GM10248 (cell line): ENCODE measurements at regions not wholly inside any gene's neighbourhood (a gene's known extent, or its start where the extent isn't known, plus 50 kb on each side); places are given as distances from the start of the nearest gene placed in this dataset.
"Not testable (repeated sequence)": the region's sequence is repeated elsewhere in the genome, so short reads cannot be mapped to it uniquely, and the experiment has no call there.

ENCODE experiments used
- CTCF ChIA-PET: fragments of 300-600 bp; sonication (Branson Sonifier 250); formaldehyde crosslinking; extraction: SDS; loops from one replicate; lab custom pipeline; 2021; ENCODE audit warnings: antibody characterized with exemption; lab: Yijun Ruan, JAX
- POLR2A ChIA-PET: fragments of 350-650 bp; sonication (Branson Sonifier 250); formaldehyde crosslinking; extraction: SDS; loops from one replicate; lab custom pipeline; 2020; ENCODE audit warnings: antibody characterized with exemption; lab: Yijun Ruan, JAX
- DNase-seq: peaks from one replicate; pipeline ENCODE4 v3.0.0; 2012; ENCODE audit errors: extremely low spot score
- CTCF ChIP-seq: IDR thresholded peaks from 2 replicates; pipeline ENCODE4 v1.5.1; 2012; ENCODE audit warnings: mild to moderate bottlenecking, low read depth; ENCODE audit errors: extremely low read depth, missing control alignments, control extremely low read depth

- POLR2A ChIA-PET, result no interaction called here
- no peak for DNase-seq
- no peak for TF ChIP-seq CTCF
- CTCF ChIA-PET, result interaction anchor here (1.1 kb wide), 1 partner anchor 9 kb away, joined by 3 read pairs; no protein-coding TSS in a partner anchor
Observed at GRCh38 chr6:130725551-130725950, 101.7 kb upstream of the SMLR1 start.

- DNase-seq, POLR2A ChIA-PET: not testable (repeated sequence)
- CTCF ChIA-PET, result interaction anchor here (0.8 kb wide), 1 partner anchor 30 kb away, joined by 3 read pairs; no protein-coding TSS in a partner anchor
Observed at GRCh38 chr6:130728064-130728463, 99.1 kb upstream of the SMLR1 start.

DNA sequence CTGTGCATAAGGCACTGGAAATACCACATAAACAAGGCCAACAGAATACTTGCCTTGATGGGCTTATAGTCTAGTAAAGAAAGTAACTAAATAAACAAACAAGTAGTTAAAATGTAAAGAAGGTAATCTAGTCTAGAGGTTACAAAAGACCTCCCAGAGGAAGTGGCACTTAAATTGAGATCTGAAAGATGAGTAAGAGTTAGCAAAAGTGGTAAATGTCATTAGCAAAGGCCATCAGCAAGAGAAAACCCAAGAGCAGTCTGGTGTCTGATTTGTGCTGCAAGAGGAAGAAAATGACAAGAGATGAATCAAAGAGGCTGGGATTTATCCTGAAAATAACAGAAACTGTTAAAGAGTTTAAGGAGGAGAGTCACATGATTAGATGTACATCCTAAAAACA lies 96.6 kb upstream of the SMLR1 start:
- DNase-seq, result no peak
- POLR2A ChIA-PET, result no interaction called here
- CTCF ChIA-PET, result interaction anchor here (0.7 kb wide), 1 partner anchor 14 kb away, joined by 3 read pairs; no protein-coding TSS in a partner anchor
- no peak for TF ChIP-seq CTCF

DNA sequence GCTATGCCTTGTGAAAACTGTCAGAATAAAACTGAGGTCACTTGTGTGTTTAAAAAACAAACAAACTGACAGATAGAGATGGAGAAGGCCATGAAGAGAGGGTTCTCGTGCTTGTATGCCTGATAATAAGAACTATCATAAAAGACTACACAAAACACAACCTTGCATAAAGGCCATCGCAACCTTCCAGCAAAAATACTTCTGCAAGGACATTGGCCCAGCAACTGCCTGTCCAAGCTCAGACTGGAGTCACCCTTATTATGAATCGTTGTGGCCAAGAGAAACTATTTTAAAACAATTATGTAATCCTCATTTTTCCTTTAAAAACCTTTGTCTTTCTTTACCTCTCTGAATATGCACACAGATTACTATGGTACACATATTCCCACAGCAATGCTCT lies 93.0 kb upstream of the SMLR1 start:
- no peak for DNase-seq
- ChIA-PET CTCF (interaction anchor here (1.4 kb wide), 1 partner anchor 11 kb away, joined by 3 read pairs; no protein-coding TSS in a partner anchor), POLR2A (no interaction called here)
- TF ChIP-seq CTCF, result no peak

DNA sequence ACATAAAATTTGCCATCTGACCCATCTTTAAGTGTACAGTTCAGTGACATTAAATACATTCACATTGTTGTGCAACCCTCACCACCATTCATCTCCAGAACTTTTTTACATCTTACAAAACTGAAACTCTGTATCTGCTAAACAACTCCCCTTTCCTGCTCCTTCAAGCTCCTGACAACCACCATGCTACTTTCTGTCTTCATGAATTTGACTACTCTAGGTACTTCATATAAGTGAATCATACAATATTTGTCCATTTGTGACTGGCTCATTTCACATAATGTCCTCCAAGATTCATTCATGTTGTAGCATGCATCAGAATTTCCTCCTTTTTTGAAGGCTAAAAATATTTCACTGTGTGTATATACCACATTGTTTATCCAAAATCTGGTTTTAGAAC lies 86.9 kb upstream of the SMLR1 start:
- CTCF ChIA-PET, result interaction anchor here (1.0 kb wide), 1 partner anchor 17 kb away, joined by 3 read pairs; no protein-coding TSS in a partner anchor
- no peak for TF ChIP-seq CTCF
- no peak for DNase-seq
- POLR2A ChIA-PET, result no interaction called here

DNA sequence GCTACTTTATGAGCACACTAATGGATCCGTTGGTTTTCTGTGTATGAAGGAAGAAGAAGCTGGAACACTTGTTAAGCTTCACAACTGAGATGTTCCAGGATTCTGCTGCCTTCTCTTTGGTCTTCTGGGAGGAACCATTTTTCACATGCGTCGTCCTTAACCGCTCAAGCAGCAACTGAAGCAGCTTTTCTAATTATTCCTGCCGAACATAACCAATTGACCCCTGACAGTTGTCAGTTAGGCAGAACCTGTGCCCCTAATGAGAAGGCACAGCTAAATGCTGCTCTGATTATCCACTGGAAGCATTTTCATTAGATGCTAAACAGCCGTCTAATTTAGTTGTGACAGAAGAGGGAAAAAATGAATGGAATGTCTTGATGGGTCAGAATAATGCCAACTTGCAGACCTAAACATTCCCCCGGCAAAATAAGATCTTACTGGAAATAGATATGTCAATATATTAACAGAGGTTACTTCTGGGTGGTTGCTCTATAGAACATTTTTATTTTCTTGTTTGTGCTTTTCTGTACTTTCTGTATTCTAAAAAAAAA lies 85.0 kb upstream of the SMLR1 start:
- ChIA-PET POLR2A (no interaction called here), CTCF (interaction anchor here (1.1 to 2.6 kb wide), 4 partner anchors 9 to 67 kb away, joined by 3 to 7 read pairs (median 4); no protein-coding TSS in a partner anchor)
- DNase-seq, result no peak
- no peak for TF ChIP-seq CTCF

- ChIA-PET POLR2A (no interaction called here), CTCF (interaction anchor here (1.2 to 2.6 kb wide), 3 partner anchors 32 to 66 kb away, joined by 3 to 7 read pairs (median 5); no protein-coding TSS in a partner anchor)
- TF ChIP-seq CTCF, result no peak
- DNase-seq, result no peak
Observed at GRCh38 chr6:130743175-130743574, 84.0 kb upstream of the SMLR1 start.
